SU-DHL-6 (cell line): ENCODE measurements at regions not wholly inside any gene's neighbourhood (a gene's known extent, or its start where the extent isn't known, plus 50 kb on each side); places are given as distances from the start of the nearest gene placed in this dataset.

ENCODE experiments used
- CTCF ChIP-seq: fragments of 200-600 bp; sonication (generic); IDR thresholded peaks from one replicate; pipeline ENCODE4 v1.5.1; 2017; ENCODE audit warnings: antibody characterized with exemption, mild to moderate bottlenecking, low read length, moderate library complexity; ENCODE audit not compliant: insufficient read depth, poor library complexity, severe bottlenecking
- EZH2phosphoT487 ChIP-seq: fragments of 200-600 bp; sonication (generic), shearing (Covaris generic); conservative IDR thresholded peaks from 2 replicates; pipeline ENCODE4 v1.6.1; 2018; ENCODE audit warnings: mild to moderate bottlenecking, antibody characterized with exemption, low read length, moderate library complexity, mixed read lengths

GRCh38 chr9:91144769-91145168, 216.9 kb downstream of the AUH start:
- TF ChIP-seq CTCF (no peak), EZH2phosphoT487 (no peak)
